22Rv1 (cell line): ENCODE measurements at regions not wholly inside any gene's neighbourhood (a gene's known extent, or its start where the extent isn't known, plus 50 kb on each side); places are given as distances from the start of the nearest gene placed in this dataset.

Experiments
- ZFX ChIP-seq: fragments of 450-650 bp; IDR thresholded peaks from 2 replicates; pipeline ENCODE4 v1.6.1; 2017; ENCODE audit warnings: antibody characterized with exemption, borderline replicate concordance
- TF ChIP-seq, protein P1 (sequence below): fragments of 450-650 bp; IDR thresholded peaks from 2 replicates; pipeline ENCODE4 v1.5.1; 2017; ENCODE audit warnings: mild to moderate bottlenecking

DNA sequence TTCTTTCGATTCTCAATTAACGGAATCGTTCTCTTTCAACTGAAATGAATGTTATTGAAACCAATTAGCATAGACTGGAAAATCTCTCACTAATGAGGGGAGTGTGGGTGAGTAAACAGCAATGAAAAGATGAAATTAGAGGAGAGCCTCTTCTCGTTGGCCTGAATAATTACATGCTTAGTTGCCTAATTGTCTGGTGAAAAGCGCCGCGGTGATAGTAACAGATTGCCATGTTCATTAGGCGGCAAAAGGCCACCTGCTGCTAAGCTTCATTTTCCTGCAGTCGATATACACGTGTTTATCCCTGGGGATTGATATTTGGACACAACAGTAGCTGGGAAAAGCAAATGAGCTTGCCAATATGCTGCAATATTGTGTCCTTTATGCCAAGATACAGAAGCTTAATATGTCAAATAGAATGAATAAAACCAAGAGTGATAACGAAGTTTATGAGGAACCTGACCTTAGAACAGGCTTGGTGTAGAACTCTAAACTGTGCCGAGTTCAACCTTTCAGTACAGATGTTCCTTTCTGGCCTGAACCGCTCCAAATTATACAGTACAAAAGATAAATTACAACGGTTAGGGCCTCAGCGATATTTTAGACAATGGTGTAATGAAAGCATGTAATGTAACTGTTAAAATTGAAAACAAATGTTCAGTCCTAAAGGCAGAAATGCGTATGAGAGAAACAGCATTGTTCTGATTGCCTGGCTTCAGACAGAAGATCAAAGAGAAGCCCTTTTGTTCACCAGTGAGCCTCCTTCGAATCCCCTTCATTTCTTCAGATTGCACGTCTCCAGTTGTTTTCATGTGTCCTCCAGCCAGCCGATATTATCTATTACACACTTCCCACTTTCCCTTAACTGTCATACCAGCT lies 185.2 kb downstream of the SHOX2 start:
- TF ChIP-seq, protein P1, sequence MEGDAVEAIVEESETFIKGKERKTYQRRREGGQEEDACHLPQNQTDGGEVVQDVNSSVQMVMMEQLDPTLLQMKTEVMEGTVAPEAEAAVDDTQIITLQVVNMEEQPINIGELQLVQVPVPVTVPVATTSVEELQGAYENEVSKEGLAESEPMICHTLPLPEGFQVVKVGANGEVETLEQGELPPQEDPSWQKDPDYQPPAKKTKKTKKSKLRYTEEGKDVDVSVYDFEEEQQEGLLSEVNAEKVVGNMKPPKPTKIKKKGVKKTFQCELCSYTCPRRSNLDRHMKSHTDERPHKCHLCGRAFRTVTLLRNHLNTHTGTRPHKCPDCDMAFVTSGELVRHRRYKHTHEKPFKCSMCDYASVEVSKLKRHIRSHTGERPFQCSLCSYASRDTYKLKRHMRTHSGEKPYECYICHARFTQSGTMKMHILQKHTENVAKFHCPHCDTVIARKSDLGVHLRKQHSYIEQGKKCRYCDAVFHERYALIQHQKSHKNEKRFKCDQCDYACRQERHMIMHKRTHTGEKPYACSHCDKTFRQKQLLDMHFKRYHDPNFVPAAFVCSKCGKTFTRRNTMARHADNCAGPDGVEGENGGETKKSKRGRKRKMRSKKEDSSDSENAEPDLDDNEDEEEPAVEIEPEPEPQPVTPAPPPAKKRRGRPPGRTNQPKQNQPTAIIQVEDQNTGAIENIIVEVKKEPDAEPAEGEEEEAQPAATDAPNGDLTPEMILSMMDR: no peak
- no peak for TF ChIP-seq ZFX
